GM13976 (cell line): ENCODE measurements at regions not wholly inside any gene's neighbourhood (a gene's known extent, or its start where the extent isn't known, plus 50 kb on each side); places are given as distances from the start of the nearest gene placed in this dataset.

Experiments used
- DNase-seq: peaks from one replicate; pipeline ENCODE4 v3.0.0; 2012; ENCODE audit warnings: low spot score
- CTCF ChIP-seq: IDR thresholded peaks from 2 replicates; pipeline ENCODE4 v1.5.1; 2012; ENCODE audit warnings: borderline replicate concordance, mild to moderate bottlenecking; ENCODE audit not compliant: insufficient read depth; ENCODE audit errors: extremely low read depth, missing control alignments, control extremely low read depth
- in situ Hi-C: fragments of 300-500 bp; cut with MboI; formaldehyde crosslinking; loops from one replicate; pipeline ENCODE4 v1.12.0; 2022; ENCODE audit warnings: low sequenced_read_pairs, mixed read lengths, inconsistent platforms; ENCODE audit not compliant: unreplicated experiment

GRCh38 chr18:38847326-38847725 lies 1281.7 kb upstream of the CELF4 start:
- in situ Hi-C loops: no loop called here
- TF ChIP-seq CTCF: no peak

GRCh38 chr18:38843291-38843690 lies 1277.7 kb upstream of the CELF4 start:
- in situ Hi-C loops: no loop called here
- DNase-seq: no peak
- no peak for TF ChIP-seq CTCF

More at GRCh38 chr18:38847326-38847725, 1281.7 kb upstream of the CELF4 start:
- no peak for DNase-seq

- in situ Hi-C loops: no loop called here
- no peak for DNase-seq
- TF ChIP-seq CTCF: no peak
These were observed 1260.6 kb upstream of the CELF4 start for GRCh38 chr18:38826247-38826646.

- in situ Hi-C loops: no loop called here
- no peak for TF ChIP-seq CTCF
- no peak for DNase-seq
These were observed 1245.6 kb upstream of the CELF4 start for GRCh38 chr18:38811209-38811608.

- no peak for DNase-seq
- in situ Hi-C loops: no loop called here
- TF ChIP-seq CTCF: no peak
These were observed 1245.2 kb upstream of the CELF4 start for GRCh38 chr18:38810789-38811188.

- no peak for TF ChIP-seq CTCF
- in situ Hi-C loops: no loop called here
- no peak for DNase-seq
These were observed 1242.3 kb upstream of the CELF4 start for GRCh38 chr18:38807915-38808314.

GRCh38 chr18:38805256-38805655 lies 1239.7 kb upstream of the CELF4 start:
- in situ Hi-C loops: no loop called here
- no peak for TF ChIP-seq CTCF
- no peak for DNase-seq
